ENCODE measurements at regions not wholly inside any gene's neighbourhood (a gene's known extent, or its start where the extent isn't known, plus 50 kb on each side); places are given as distances from the start of the nearest gene placed in this dataset.

DNA sequence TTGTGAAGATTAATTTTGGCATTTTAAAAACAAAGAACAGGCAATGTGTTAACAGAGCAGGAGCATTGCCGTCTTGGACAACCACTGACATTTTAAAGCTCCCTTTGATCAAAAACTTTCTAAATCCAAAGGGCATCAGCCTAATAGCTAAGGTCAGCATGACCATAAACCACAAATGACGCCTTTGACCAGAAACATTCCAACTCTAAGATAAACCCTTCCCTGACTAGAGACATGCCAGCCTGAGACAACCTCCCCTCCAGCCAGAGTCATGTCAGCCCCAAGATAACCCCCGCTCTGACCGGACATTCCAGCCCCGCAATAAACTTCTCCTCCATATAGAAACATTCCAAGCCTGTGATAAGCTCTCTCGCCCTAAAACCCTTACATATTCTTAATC is 949.4 kb upstream of the POT1 start:
- TF ChIP-seq, protein P1, sequence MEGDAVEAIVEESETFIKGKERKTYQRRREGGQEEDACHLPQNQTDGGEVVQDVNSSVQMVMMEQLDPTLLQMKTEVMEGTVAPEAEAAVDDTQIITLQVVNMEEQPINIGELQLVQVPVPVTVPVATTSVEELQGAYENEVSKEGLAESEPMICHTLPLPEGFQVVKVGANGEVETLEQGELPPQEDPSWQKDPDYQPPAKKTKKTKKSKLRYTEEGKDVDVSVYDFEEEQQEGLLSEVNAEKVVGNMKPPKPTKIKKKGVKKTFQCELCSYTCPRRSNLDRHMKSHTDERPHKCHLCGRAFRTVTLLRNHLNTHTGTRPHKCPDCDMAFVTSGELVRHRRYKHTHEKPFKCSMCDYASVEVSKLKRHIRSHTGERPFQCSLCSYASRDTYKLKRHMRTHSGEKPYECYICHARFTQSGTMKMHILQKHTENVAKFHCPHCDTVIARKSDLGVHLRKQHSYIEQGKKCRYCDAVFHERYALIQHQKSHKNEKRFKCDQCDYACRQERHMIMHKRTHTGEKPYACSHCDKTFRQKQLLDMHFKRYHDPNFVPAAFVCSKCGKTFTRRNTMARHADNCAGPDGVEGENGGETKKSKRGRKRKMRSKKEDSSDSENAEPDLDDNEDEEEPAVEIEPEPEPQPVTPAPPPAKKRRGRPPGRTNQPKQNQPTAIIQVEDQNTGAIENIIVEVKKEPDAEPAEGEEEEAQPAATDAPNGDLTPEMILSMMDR (IDR thresholded peaks at IDR 0.05; ENCODE audit: low read depth, low read length): no peak
- no peak overlapping the region for H3K4me3 ChIP-seq (replicated peaks in 1 of 2; ENCODE audit: low read depth in 2 of 2, low read length in 2 of 2)
- DNase-seq (ENCODE audit: low read depth in 2 of 2): no peak

DNA sequence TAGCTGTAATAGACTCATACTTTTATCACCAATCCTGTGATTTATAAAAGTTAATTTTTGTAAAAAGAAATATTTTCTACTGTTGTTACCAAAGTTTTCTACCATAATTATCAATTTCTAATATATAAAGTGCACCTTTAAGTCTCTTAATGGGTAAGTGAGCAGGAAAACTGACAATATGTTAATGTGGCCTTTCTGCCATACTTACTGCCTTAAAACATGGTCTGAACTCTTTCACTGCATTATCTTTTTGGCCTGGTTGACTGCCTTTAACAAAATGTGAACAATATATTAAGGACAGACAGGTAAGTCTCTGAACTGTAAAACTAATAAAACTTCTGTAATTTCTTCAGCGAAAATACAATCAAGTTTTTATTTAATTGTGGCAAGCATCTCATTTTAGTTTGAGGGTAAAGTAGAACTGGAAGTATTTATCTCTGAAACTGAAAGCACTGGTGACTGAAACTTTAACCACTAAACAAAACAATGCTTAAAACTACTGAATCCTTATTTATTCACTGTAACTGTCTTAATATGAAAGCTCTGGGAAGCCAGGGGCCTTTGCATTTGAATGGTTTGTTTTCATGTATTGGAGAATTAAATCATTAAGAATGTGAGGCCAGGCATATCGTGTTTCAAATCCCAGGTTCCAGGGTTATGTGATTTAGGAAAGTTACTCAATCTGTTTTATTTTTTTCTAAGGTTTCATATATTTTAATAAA is 948.8 kb upstream of the POT1 start:
- DNase-seq (ENCODE audit: low read depth in 2 of 2): no peak
- TF ChIP-seq, protein P1 (IDR thresholded peaks at IDR 0.05; ENCODE audit: low read depth, low read length): no peak
- H3K4me3 ChIP-seq (replicated peaks in 1 of 2; ENCODE audit: low read depth in 2 of 2, low read length in 2 of 2): no peak overlapping the region

DNA sequence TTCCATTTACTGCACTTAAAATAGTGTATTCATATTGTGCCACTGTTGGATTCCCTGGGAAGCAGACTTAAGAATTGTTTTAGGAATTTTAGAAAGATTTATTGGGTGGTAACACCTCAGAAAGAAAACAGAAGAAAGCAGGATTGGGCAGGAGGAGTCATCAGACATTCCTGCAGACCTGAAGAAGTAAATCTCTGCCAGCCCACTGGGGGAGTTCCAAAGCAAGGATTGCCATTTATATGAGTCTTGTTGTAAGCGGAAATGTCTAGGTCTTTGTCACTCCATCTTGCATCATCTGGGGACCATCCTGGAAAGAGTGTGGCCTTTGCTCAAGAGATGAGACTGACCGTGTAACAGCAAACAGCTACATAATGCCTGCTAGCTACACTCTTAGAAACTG is 947.6 kb upstream of the POT1 start:
- no peak for DNase-seq (ENCODE audit: low read depth in 2 of 2)
- no peak overlapping the region for H3K4me3 ChIP-seq (replicated peaks in 1 of 2; ENCODE audit: low read depth in 2 of 2, low read length in 2 of 2)

DNA sequence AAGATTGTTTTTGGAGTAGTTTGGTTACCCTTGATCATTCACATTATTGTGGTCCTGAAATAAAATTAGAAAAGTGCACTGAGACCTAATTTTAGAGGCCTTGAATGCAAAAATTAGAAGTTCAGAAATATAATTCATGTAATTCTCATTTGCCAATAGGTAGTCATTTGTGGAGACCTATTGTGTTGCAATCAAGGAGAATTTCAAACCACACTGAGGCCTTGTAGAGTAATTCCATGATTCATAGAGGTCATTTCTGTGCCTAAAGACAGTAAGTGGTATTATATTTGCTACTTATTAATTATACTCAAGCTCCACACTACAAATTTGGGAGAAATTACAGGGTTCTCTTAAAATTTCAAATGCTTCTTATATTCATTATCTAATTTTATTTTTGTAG is 946.8 kb upstream of the POT1 start:
- H3K4me3 ChIP-seq (replicated peaks in 1 of 2; ENCODE audit: low read depth in 2 of 2, low read length in 2 of 2): no peak overlapping the region
- TF ChIP-seq, protein P1 (IDR thresholded peaks at IDR 0.05; ENCODE audit: low read depth, low read length): no peak
- no peak for DNase-seq (ENCODE audit: low read depth in 2 of 2)

More for the DNA sequence above, 947.6 kb upstream of the POT1 start:
- TF ChIP-seq, protein P1 (IDR thresholded peaks at IDR 0.05; ENCODE audit: low read depth, low read length): no peak

DNA sequence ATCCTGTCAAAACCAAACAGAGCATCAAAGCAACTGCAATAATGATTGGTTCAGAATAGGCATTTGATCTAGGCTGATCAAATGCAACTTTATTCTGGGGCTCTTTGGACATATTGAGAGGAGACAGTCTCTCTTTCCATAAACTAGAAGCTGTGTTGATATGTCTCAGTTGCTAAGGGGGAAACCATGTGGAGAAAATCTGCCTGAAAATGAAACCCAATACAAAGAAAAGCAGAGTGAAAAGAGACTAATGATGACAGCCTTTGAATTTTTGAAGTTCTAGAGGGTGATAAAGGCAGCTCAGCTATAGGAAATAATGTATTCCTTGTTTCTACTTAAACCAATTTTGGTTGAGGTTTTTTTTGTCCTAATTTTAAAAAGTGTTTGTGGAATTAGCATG is 941.8 kb upstream of the POT1 start:
- TF ChIP-seq, protein P1 (IDR thresholded peaks at IDR 0.05; ENCODE audit: low read depth, low read length): no peak
- no peak for DNase-seq (ENCODE audit: low read depth in 2 of 2)
- no peak overlapping the region for H3K4me3 ChIP-seq (replicated peaks in 1 of 2; ENCODE audit: low read depth in 2 of 2, low read length in 2 of 2)

DNA sequence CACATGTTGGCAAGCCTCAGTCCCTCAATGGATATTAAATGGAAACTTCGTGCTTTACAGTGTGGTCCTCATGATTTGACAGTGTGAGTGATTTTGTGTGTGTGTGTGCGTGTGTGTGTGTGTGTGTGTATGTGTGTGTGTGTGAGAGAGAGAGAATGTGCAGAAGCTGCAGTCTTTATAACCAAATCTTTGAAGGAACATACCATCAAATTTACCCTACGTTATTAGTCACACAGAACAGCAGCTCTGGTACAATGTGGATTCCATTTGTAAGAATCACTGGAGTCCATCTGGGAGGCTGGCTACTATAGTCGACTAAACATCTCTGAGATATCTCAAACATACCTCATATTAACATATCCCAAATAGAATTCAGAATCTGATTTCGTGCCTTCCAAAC is 928.0 kb upstream of the POT1 start:
- DNase-seq (ENCODE audit: low read depth in 2 of 2): peak in 1 of 2 donors; percentile 3
- H3K4me3 ChIP-seq (replicated peaks in 1 of 2; ENCODE audit: low read depth in 2 of 2, low read length in 2 of 2): no peak overlapping the region
- TF ChIP-seq, protein P1 (IDR thresholded peaks at IDR 0.05; ENCODE audit: low read depth, low read length): no peak

DNA sequence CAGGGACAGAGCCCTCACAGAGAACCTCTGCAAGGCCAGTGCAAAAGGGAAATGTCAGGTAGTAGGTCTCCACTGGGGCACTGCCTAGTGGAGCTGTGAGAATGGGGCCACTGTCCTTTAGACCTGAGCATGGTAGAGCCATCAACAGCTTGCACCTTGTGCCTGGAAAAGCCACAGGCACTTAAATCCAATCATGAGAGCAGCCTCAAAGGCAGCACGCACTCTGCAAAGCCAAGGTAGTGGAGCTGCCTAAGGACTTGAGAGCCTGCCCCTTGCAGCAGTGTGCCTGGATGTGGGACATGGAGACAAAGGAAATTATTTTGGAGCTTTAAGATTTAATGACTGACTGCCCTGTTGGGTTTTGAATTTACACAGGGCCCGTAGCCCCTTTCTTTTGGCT is 918.5 kb upstream of the POT1 start:
- TF ChIP-seq, protein P1 (IDR thresholded peaks at IDR 0.05; ENCODE audit: low read depth, low read length): no peak
- H3K4me3 ChIP-seq (replicated peaks in 1 of 2; ENCODE audit: low read depth in 2 of 2, low read length in 2 of 2): no peak overlapping the region
- no peak for DNase-seq (ENCODE audit: low read depth in 2 of 2)

All from cardiac fibroblast (primary cell).